GDM1 (cell line): ENCODE measurements at regions not wholly inside any gene's neighbourhood (a gene's known extent, or its start where the extent isn't known, plus 50 kb on each side); places are given as distances from the start of the nearest gene placed in this dataset.

Experiments used
- DNase-seq: peaks from one replicate; lab custom pipeline; 2025; lab: John Stamatoyannopoulos, UW

GRCh38 chr11:70570693-70571395 lies 172.5 kb downstream of the CTTN start:
- DNase-seq: no peak

DNA sequence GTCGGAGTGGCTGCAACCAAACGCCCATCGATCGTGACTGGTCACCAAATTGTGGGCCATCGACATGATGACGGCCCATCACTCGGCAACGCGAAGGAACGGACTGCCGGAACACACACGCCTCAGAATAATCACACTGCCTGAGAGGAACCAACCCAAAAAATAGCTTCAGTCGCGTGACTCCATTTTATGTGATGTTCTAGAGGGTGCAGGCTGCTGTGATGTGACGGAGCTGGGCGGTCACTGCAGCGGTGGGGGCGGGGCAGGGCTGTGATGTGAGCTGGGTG lies 174.6 kb downstream of the CTTN start:
- no peak for DNase-seq

DNA sequence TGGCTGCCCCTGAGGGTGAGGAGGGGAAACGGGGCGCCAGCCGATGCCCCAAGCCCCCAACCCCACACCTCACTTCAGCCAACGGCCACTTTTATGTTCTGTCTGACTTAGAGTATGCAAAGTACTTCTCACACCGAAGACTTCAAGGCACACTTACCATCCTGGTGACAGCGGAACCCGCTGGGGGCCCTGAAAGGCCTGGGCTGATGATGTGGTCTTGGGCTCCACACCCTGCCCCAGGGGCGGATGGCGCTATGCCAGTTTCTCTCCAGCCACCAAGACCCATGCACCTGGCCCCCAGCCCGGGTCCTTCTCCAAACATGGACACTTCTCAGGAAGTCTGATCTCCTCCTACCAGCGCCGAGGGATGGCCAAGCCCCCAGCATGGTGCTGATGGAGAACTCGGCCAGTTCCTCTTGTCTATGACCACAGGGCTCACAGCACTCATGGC lies 175.4 kb downstream of the CTTN start:
- DNase-seq: no peak

DNA sequence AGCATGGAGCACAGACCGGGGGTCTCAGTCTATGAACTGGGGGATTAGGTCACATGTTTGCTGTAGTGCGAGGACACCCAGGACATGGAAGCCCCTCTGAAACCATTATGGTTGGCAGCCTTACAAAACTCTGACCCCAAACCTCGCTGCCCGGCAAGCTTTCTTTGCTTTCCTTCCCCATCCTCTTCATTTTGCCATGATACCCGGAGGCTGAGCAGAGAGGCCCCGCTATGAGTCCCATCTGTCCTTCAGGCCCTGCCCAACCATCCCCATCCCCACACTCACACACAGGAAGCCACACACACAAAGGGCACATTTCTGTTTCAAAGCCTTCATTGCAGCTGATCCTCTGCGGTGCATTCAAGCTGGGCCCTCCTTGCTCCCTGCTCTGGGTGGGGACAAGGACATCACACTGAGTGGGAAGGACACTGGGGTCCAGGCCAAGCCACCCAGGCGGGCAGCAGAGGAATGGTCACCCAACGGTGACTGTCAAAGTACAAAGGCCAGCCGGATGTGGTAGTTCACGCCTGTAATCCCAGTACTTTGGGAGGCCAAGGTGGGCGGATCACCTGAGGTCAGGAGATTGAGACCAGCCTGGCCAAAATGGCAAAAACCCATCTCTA lies 176.5 kb downstream of the CTTN start:
- DNase-seq: no peak

- no peak for DNase-seq
Measured at GRCh38 chr11:70575396-70576060, 177.2 kb downstream of the CTTN start.

GRCh38 chr11:70577258-70577603 lies 178.9 kb downstream of the CTTN start:
- no peak for DNase-seq

- no peak for DNase-seq
Measured at GRCh38 chr11:70577948-70578347, 179.6 kb downstream of the CTTN start.

DNA sequence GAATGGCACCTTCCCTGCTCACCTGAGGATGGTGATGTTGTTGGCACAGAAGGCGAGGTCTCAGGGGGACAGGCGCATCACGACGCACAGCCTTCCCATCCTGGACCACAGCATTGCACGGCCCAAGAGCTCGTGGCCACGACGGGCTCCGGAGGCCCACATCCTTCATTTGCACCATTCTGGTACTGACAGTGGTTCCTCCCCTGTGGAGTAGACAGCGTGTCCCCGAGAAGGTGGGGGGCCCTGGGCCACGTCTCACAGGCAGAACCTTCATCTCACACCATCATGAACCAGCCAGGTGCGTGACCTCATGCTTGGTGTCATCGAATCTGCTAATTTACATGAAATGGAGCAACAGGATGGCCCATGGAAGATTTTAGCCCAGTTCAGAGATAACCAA lies 180.0 kb downstream of the CTTN start:
- DNase-seq: no peak

DNA sequence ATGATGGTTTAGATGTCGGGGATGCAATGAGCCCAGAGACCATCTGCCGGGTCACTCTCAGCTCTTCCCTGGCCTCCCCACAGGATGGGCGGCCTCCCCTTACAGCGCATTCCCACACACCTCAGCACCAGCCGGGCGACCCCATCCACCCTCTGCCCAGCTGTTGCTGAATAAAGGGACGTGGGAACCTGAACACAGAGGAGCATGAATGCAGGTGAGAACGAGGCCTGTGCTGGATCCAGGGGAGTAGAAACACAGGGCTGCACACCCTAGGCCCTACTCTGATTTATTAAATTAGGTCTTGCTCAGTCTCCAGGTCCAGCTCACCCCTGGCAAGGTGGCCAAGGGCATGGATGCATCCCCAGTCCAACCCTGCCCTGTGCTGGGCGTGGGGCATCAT lies 180.5 kb downstream of the CTTN start:
- DNase-seq: no peak

DNA sequence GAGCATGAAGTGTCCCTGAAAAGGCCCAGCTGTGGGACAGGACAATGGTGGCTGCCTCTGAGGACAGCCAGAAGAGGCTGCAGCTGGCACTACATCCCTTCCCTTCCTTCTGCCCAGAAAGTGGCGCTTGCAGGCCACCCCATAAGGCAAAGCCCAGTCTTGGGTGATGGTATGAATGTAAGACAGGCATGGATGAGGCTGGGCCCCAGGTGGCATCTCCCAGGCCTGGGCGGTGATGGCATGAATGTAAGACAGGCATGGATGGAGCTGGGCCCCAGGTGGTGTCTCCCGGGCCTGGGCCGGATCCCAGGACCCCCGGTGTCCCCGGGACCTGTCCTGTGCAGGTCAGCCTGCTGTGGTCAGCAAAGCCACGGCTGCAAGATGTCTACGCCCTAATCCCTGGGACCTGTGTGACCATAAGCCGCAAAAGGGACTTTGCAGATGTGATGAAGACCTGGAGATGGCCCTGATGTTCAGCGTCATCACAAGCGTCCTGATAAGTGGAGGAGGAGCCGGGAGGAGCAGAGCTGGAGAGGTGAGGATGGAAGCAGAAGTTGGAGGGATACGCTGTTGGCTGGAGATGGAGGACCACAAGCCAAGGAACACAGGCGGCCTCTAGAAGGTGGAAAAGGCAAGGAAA lies 181.1 kb downstream of the CTTN start:
- DNase-seq: no peak

GRCh38 chr11:70580036-70580805 lies 181.9 kb downstream of the CTTN start:
- DNase-seq: no peak

- no peak for DNase-seq
Measured at GRCh38 chr11:70581991-70582885, 183.9 kb downstream of the CTTN start.

DNA sequence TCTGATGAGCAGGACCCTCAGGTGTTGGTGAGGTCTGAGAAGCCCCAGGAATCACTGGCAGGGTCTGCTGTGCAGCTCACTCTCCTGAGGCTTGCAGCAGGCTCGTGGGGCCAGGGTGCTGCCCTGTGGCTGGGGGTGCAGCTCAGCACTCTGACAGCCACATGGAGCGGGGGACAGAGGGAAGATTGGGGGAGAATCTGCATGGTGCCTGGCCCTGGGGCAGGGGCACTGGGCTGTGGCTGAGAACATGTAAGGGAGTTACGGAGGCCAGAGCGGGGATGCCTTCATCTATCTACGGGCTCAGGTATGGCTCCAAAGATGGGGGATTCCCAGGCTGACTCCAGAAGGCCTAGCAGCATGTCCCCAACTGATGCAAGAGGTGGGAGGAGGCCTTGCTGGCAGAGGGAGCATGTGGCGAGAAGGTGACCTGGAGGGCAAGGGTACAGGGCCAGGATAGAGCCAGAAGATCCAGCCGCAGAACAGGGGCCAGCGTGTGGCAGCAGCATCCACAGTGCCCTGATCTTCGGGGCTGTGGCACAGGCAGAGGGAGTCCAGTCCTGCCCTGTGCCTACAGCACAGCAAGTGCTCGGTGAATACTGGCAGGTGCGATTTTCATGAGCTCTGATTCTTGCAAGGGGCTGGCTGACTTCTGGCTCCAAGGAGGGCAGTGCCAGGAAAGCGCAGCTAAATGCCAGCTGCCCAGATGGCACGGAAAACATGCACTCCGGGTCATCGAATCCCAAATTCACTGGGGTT lies 184.7 kb downstream of the CTTN start:
- no peak for DNase-seq

DNA sequence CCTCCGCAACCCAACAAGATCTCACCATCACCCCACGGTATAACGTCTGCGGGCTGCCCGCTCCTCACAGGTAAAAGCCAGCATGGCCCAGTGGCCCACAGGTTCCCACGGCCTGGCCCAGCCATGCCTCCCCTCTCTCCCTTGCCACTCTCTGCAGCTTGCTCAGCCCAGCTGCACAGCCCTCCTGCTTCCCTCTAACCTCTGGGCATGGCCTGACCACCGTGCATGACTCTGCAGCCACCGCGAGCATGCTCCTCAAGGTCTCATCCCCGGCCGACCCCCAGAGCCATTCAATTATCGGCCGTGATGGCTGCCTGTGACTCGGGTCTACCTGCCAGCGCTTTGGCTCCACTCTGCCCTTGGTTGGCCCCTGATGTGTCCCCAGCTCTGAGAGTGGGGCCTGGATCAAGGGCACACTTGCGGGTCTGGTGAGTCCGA lies 185.5 kb downstream of the CTTN start:
- DNase-seq: no peak

- no peak for DNase-seq
Measured at GRCh38 chr11:70584498-70585235, 186.3 kb downstream of the CTTN start.

DNA sequence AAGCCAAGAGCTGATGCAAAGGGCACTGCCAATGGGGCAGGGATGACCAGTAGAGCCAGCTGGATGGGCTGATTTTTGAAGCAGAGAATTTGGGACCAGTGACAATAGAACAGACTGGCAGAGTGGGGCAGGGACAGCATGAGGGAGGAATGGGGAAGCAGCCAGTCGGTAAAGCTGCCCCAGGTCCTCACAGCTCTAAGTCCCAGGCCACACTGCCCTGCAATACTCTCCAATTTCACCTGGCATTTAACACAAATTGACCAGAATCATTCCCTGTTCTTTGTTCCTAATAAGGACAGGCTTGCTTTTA lies 186.9 kb downstream of the CTTN start:
- no peak for DNase-seq

GRCh38 chr11:70586261-70587074 lies 188.1 kb downstream of the CTTN start:
- no peak for DNase-seq

GRCh38 chr11:70587075-70587389 lies 188.7 kb downstream of the CTTN start:
- no peak for DNase-seq

GRCh38 chr11:70590356-70590991 lies 192.1 kb downstream of the CTTN start:
- no peak for DNase-seq
